ENCODE measurements at regions not wholly inside any gene's neighbourhood (a gene's known extent, or its start where the extent isn't known, plus 50 kb on each side); places are given as distances from the start of the nearest gene placed in this dataset.

DNA sequence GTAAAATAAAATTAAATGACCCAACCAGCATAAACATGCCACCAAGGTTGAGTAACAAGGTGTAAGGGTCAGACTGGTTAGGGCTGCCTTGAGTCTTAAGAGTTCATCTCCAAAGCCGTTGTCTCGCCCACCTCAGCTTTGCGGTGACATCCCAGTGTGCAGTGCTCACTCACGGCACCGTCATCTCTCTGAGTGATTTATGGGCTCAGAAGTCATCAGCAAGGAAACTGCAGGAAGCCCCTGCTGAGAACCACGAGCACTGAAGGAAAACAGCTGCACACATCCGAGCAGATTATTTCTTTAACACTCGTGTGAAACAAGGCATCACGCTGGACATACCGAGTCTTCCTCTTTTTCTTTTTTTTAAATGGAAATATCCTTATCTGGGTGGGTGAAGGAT lies 411.1 kb downstream of the TRIML1 start:
- TF ChIP-seq, protein P1, sequence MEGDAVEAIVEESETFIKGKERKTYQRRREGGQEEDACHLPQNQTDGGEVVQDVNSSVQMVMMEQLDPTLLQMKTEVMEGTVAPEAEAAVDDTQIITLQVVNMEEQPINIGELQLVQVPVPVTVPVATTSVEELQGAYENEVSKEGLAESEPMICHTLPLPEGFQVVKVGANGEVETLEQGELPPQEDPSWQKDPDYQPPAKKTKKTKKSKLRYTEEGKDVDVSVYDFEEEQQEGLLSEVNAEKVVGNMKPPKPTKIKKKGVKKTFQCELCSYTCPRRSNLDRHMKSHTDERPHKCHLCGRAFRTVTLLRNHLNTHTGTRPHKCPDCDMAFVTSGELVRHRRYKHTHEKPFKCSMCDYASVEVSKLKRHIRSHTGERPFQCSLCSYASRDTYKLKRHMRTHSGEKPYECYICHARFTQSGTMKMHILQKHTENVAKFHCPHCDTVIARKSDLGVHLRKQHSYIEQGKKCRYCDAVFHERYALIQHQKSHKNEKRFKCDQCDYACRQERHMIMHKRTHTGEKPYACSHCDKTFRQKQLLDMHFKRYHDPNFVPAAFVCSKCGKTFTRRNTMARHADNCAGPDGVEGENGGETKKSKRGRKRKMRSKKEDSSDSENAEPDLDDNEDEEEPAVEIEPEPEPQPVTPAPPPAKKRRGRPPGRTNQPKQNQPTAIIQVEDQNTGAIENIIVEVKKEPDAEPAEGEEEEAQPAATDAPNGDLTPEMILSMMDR (IDR thresholded peaks at IDR 0.05 in 8 of 11, conservative IDR thresholded peaks at IDR 0.05 in 3 of 11) = no peak
- TF ChIP-seq POLR2A (IDR thresholded peaks at IDR 0.05) (no peak), POLR2AphosphoS5 (IDR thresholded peaks at IDR 0.05) (no peak)

Data from spleen (tissue), 7 donors.